ENCODE measurements at regions not wholly inside any gene's neighbourhood (a gene's known extent, or its start where the extent isn't known, plus 50 kb on each side); places are given as distances from the start of the nearest gene placed in this dataset.
"Not testable (repeated sequence)": the region's sequence is repeated elsewhere in the genome, so short reads cannot be mapped to it uniquely, and the experiment has no call there.

- peak; percentile 68 for DNase-seq (ENCODE audit: low spot score)
Observed at GRCh38 chr15:70248116-70249025, 150.7 kb upstream of the TLE3 start.

- DNase-seq (ENCODE audit: low spot score): no peak
Observed at GRCh38 chr15:70247281-70247680, 149.6 kb upstream of the TLE3 start.

GRCh38 chr15:70246623-70247220, 149.0 kb upstream of the TLE3 start:
- no peak for DNase-seq (ENCODE audit: low spot score)

GRCh38 chr15:70245932-70246622, 148.4 kb upstream of the TLE3 start:
- peak; percentile 89 for DNase-seq (ENCODE audit: low spot score)

GRCh38 chr15:70244978-70245542, 147.3 kb upstream of the TLE3 start:
- DNase-seq (ENCODE audit: low spot score): peak; percentile 27

- DNase-seq (ENCODE audit: low spot score): no peak
Observed at GRCh38 chr15:70243686-70244540, 146.2 kb upstream of the TLE3 start.

GRCh38 chr15:70242951-70243685, 145.4 kb upstream of the TLE3 start:
- peak; percentile 22 for DNase-seq (ENCODE audit: low spot score)

- no peak for DNase-seq (ENCODE audit: low spot score)
Observed at GRCh38 chr15:70241561-70242320, 144.0 kb upstream of the TLE3 start.

GRCh38 chr15:70240820-70241430, 143.2 kb upstream of the TLE3 start:
- DNase-seq (ENCODE audit: low spot score): no peak

GRCh38 chr15:70240082-70240481, 142.4 kb upstream of the TLE3 start:
- DNase-seq (ENCODE audit: low spot score): no peak

GRCh38 chr15:70238917-70239316, 141.2 kb upstream of the TLE3 start:
- no peak for DNase-seq (ENCODE audit: low spot score)

GRCh38 chr15:70237626-70238025, 139.9 kb upstream of the TLE3 start:
- DNase-seq (ENCODE audit: low spot score): no peak

- DNase-seq (ENCODE audit: low spot score): no peak
Observed at GRCh38 chr15:70236341-70237086, 138.8 kb upstream of the TLE3 start.

- no peak for DNase-seq (ENCODE audit: low spot score)
Observed at GRCh38 chr15:70235347-70235746, 137.6 kb upstream of the TLE3 start.

- DNase-seq (ENCODE audit: low spot score): no peak
Observed at GRCh38 chr15:70234256-70234905, 136.7 kb upstream of the TLE3 start.

GRCh38 chr15:70231484-70231883, 133.8 kb upstream of the TLE3 start:
- DNase-seq (ENCODE audit: low spot score): no peak

GRCh38 chr15:70227918-70228317, 130.2 kb upstream of the TLE3 start:
- DNase-seq (ENCODE audit: low spot score): not testable (repeated sequence)

- no peak for DNase-seq (ENCODE audit: low spot score)
Observed at GRCh38 chr15:70227147-70227546, 129.4 kb upstream of the TLE3 start.
